ENCODE measurements at regions not wholly inside any gene's neighbourhood (a gene's known extent, or its start where the extent isn't known, plus 50 kb on each side); places are given as distances from the start of the nearest gene placed in this dataset.

DNA sequence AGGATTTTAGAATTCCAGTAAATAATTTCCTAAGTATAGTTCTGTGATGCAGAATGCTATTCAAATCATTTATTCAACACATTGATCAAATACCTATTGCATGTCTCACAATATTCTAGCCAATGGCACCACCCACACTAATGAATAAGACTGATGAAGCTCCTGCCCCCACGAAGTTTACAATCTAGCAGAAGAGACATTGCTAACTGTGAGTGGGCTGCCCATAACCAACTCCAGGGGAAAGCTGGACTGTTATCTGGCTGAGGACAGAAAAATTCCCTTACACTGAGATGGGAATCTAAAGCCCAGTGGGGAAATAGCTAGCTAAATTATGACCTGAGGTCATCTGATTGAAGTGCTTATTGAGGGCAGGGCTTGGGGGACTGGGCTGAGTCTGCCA, 128.8 kb upstream of the LYZL2 start:
- DNase-seq (no peak), FAIRE-seq (no peak)
- Histone ChIP-seq H3K27me3 (ENCODE audit: control insufficient read depth in 3 of 3, insufficient read depth in 3 of 3, low read length in 3 of 3) (no peaks in the 10 kb centered on the region), H3K27ac (ENCODE audit: low read depth in 1 of 3, low read length in 2 of 3) (no peak overlapping the region), H3K9me3 (ENCODE audit: control insufficient read depth in 2 of 2, insufficient read depth in 1 of 2, low read depth in 1 of 2, low read length in 1 of 2) (no peaks in the 10 kb centered on the region), H3K4me1 (ENCODE audit: control insufficient read depth in 3 of 3, insufficient read depth in 2 of 3, low read depth in 1 of 3, low read length in 2 of 3) (no peaks in the 10 kb centered on the region), H3K4me3 (ENCODE audit: low read depth in 1 of 3, low read length in 3 of 3) (no peak overlapping the region), H3K36me3 (ENCODE audit: control insufficient read depth in 3 of 3, insufficient read depth in 2 of 3, low read depth in 1 of 3, low read length in 3 of 3) (no peaks in the 10 kb centered on the region)
- WGBS, 3 donors = 54 to 71% (median 71%) methylated on average over 1 of the region's 1 CpG

DNA sequence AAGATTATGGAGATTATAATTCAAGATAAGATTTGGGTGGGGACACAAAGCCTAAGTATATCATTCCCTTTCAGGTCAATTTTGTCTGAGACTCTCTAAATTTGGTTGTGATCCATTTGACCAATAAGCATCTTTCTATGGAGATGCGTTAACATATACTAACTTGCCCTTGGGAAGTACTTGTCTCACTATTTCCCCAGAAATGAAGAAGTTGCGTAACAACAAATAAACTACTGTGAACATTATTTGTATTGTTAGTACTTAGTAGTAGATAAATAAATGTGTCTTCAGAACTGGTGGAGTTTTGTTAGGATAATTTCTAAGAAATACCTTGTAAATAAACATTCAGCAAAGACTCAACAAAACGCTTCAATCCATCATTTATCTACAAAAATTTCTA, 127.3 kb upstream of the LYZL2 start:
- Histone ChIP-seq H3K9me3 (ENCODE audit: control insufficient read depth in 2 of 2, insufficient read depth in 1 of 2, low read depth in 1 of 2, low read length in 1 of 2) (no peaks in the 10 kb centered on the region), H3K27ac (ENCODE audit: low read depth in 1 of 3, low read length in 2 of 3) (no peak overlapping the region), H3K4me3 (ENCODE audit: low read depth in 1 of 3, low read length in 3 of 3) (no peak overlapping the region), H3K27me3 (ENCODE audit: control insufficient read depth in 3 of 3, insufficient read depth in 3 of 3, low read length in 3 of 3) (no peaks in the 10 kb centered on the region), H3K4me1 (ENCODE audit: control insufficient read depth in 3 of 3, insufficient read depth in 2 of 3, low read depth in 1 of 3, low read length in 2 of 3) (no peaks in the 10 kb centered on the region), H3K36me3 (ENCODE audit: control insufficient read depth in 3 of 3, insufficient read depth in 2 of 3, low read depth in 1 of 3, low read length in 3 of 3) (no peaks in the 10 kb centered on the region)
- DNase-seq = no peak
- no peak for FAIRE-seq
- WGBS, 3 donors = 90 to 97% (median 91%) methylated on average over 3 of the region's 3 CpGs

DNA sequence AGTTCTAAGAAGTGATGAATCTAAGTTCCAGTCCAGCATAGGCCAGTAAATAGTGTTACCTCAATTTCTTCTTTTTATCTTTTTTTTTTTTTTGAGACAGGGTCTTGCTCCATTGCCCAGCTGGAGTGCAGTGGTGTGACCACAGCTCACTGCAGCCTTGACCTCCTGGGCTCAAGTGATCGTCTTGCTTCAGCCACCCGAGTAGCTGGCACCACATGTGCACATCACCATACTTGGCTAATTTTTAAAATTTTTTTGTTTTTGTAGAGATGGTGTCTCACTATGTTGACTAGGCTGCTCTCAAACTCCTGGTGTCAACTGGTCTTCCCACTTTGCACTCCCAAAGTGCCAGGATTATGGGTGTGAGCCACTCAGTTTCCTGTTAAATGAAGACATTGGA, 126.6 kb upstream of the LYZL2 start:
- FAIRE-seq = no peak
- no peaks in the 10 kb centered on the region for H3K4me1 ChIP-seq (ENCODE audit: control insufficient read depth in 3 of 3, insufficient read depth in 2 of 3, low read depth in 1 of 3, low read length in 2 of 3)
- no peak overlapping the region for H3K27ac ChIP-seq (ENCODE audit: low read depth in 1 of 3, low read length in 2 of 3)

DNA sequence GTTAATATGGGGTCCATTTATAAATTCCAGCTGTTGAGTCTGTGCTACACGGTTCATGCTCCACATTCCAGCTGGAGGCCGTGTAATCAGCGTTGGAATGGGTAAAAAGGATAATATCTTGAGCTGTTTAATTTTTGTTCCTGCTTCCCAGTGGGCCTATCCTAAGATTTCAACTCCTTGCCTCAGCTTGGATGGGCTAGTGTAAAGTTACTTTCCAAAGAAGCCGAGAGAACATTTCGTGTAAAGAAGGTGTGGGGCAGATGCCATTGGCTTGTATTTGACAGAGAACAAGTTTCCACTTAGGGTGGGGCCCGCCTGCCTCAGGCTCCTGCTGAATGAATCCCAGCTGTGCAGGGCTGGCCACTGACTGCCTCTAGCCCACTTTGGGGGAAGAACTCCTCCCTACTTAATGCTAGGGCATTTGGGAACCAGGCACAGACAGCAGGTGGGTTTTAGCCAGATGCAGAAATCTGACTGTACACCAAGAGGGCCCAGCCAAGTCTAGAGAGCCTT, 125.9 kb upstream of the LYZL2 start:
- DNase-seq (no peak), FAIRE-seq (no peak)
- Histone ChIP-seq H3K9me3 (ENCODE audit: control insufficient read depth in 2 of 2, insufficient read depth in 1 of 2, low read depth in 1 of 2, low read length in 1 of 2) (no peaks in the 10 kb centered on the region), H3K4me1 (ENCODE audit: control insufficient read depth in 3 of 3, insufficient read depth in 2 of 3, low read depth in 1 of 3, low read length in 2 of 3) (no peaks in the 10 kb centered on the region), H3K36me3 (ENCODE audit: control insufficient read depth in 3 of 3, insufficient read depth in 2 of 3, low read depth in 1 of 3, low read length in 3 of 3) (no peaks in the 10 kb centered on the region), H3K4me3 (ENCODE audit: low read depth in 1 of 3, low read length in 3 of 3) (no peak overlapping the region), H3K27ac (ENCODE audit: low read depth in 1 of 3, low read length in 2 of 3) (no peak overlapping the region), H3K27me3 (ENCODE audit: control insufficient read depth in 3 of 3, insufficient read depth in 3 of 3, low read length in 3 of 3) (no peaks in the 10 kb centered on the region)
- WGBS, 3 donors = 69 to 76% (median 70%) methylated on average over 6 of the region's 6 CpGs

More for the DNA sequence above, 126.6 kb upstream of the LYZL2 start:
- no peak for DNase-seq
- Histone ChIP-seq H3K9me3 (ENCODE audit: control insufficient read depth in 2 of 2, insufficient read depth in 1 of 2, low read depth in 1 of 2, low read length in 1 of 2) (no peaks in the 10 kb centered on the region), H3K4me3 (ENCODE audit: low read depth in 1 of 3, low read length in 3 of 3) (no peak overlapping the region), H3K36me3 (ENCODE audit: control insufficient read depth in 3 of 3, insufficient read depth in 2 of 3, low read depth in 1 of 3, low read length in 3 of 3) (no peaks in the 10 kb centered on the region), H3K27me3 (ENCODE audit: control insufficient read depth in 3 of 3, insufficient read depth in 3 of 3, low read length in 3 of 3) (no peaks in the 10 kb centered on the region)
- WGBS, 3 donors = 85 to 92% (median 92%) methylated on average over 2 of the region's 2 CpGs

DNA sequence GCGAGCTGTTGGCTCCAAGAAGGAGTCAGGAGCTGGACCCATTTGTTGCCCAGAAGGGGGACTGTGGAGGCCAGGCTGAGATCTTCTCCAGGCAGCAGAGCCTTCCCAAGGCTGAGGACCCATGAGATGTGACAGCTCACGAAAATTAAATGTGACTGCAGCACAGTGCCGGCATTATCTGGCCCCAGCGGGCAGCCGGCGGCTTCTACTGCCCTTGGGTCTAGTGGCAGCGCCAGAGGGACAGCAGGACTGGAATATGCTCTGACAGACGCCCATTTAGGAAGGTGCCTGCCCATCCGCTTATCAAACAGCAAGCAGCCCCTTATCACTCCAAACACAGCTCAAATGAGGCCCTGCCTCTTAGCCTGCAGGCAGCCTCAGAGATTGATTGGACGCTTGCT, 122.9 kb upstream of the LYZL2 start:
- DNase-seq (no peak), FAIRE-seq (no peak)
- peak overlapping the region in 1 of 3 donors; percentile 24 for H3K27ac ChIP-seq (ENCODE audit: low read depth in 1 of 3, low read length in 2 of 3)
- no peaks in the 10 kb centered on the region for H3K9me3 ChIP-seq (ENCODE audit: control insufficient read depth in 2 of 2, insufficient read depth in 1 of 2, low read depth in 1 of 2, low read length in 1 of 2)
- no peaks in the 10 kb centered on the region for H3K36me3 ChIP-seq (ENCODE audit: control insufficient read depth in 3 of 3, insufficient read depth in 2 of 3, low read depth in 1 of 3, low read length in 3 of 3)
- no peak overlapping the region for H3K4me3 ChIP-seq (ENCODE audit: low read depth in 1 of 3, low read length in 3 of 3)
- no peaks in the 10 kb centered on the region for H3K4me1 ChIP-seq (ENCODE audit: control insufficient read depth in 3 of 3, insufficient read depth in 2 of 3, low read depth in 1 of 3, low read length in 2 of 3)
- WGBS, 3 donors = 60 to 76% (median 68%) methylated on average over 10 of the region's 10 CpGs
- H3K27me3 ChIP-seq (ENCODE audit: control insufficient read depth in 3 of 3, insufficient read depth in 3 of 3, low read length in 3 of 3) = no peaks in the 10 kb centered on the region

DNA sequence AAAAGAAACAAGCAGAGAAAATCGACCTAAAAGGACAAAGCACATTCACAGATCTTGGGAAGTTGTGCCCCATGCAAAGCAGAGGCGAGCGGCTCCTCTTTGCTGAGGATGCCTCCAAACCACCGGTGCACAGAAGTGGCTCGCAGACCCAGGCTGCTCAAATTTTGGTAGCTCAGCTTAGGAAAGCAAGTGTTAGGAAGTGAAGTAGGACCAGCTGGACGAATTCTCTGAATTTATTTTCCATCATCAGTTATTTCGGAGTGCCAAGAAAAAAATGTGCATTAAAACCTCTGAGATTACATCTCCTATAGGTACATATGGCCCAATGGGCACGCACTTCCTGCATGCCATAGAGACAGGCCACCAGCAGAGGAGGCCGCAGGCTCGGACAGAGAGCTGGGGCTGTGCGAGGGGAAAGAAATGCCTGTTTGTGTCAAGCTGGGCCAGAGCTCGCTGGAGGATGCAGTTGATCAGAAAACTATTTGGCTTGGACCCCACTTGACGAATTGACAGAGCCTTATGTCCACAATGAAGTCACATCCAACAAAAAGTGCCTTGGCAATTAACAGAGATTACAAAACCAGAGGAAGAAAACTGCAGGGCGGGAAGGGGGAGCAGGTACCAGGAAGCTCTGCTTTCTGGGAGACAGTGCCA, 122.3 kb upstream of the LYZL2 start:
- FAIRE-seq = no peak
- no peaks in the 10 kb centered on the region for H3K4me1 ChIP-seq (ENCODE audit: control insufficient read depth in 3 of 3, insufficient read depth in 2 of 3, low read depth in 1 of 3, low read length in 2 of 3)
- H3K27me3 ChIP-seq (ENCODE audit: control insufficient read depth in 3 of 3, insufficient read depth in 3 of 3, low read length in 3 of 3) = no peaks in the 10 kb centered on the region
- no peak overlapping the region for H3K4me3 ChIP-seq (ENCODE audit: low read depth in 1 of 3, low read length in 3 of 3)
- no peaks in the 10 kb centered on the region for H3K36me3 ChIP-seq (ENCODE audit: control insufficient read depth in 3 of 3, insufficient read depth in 2 of 3, low read depth in 1 of 3, low read length in 3 of 3)
- peak overlapping the region in 1 of 3 donors; percentile 24 for H3K27ac ChIP-seq (ENCODE audit: low read depth in 1 of 3, low read length in 2 of 3)
- peak in 1 of 2 donors; percentile 26 for DNase-seq
- WGBS, 3 donors = 51 to 69% (median 54%) methylated on average over 14 of the region's 14 CpGs
- no peaks in the 10 kb centered on the region for H3K9me3 ChIP-seq (ENCODE audit: control insufficient read depth in 2 of 2, insufficient read depth in 1 of 2, low read depth in 1 of 2, low read length in 1 of 2)

DNA sequence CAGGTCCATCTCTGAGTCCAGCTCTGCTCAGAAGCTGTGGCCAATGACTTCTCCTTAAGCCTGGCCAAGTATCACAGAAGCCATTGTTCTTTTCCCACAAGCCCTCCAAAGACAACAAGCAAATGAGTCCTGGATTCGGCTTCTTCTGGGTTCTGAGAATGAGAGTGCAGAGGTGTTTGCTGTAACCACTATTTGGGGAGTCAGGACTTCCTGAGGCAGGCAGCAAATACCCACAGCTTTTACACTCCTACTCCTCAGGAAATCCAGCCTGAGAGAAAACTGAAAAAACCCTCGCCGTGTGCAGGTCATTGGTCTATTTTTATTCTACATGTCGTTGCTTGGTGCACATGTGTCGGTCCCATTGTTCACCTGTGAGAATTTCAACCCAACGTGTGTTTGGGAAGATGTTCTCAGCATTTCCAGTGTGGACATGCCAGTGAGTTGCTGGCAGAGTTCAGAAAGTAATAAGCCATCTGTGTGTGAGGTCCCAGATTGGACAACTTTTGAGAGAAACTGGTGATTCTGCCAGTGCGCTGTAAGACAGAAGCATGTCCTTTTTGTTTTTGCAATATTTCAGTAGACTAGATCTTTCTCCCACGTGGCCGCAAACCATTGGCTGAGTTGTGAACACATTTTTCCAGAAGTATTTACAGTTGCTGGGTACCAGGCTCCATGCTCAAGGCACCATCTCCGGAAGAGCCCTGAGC, 121.6 kb upstream of the LYZL2 start:
- no peaks in the 10 kb centered on the region for H3K4me1 ChIP-seq (ENCODE audit: control insufficient read depth in 3 of 3, insufficient read depth in 2 of 3, low read depth in 1 of 3, low read length in 2 of 3)
- H3K9me3 ChIP-seq (ENCODE audit: control insufficient read depth in 2 of 2, insufficient read depth in 1 of 2, low read depth in 1 of 2, low read length in 1 of 2) = no peaks in the 10 kb centered on the region
- FAIRE-seq = no peak
- no peaks in the 10 kb centered on the region for H3K36me3 ChIP-seq (ENCODE audit: control insufficient read depth in 3 of 3, insufficient read depth in 2 of 3, low read depth in 1 of 3, low read length in 3 of 3)
- 68 to 77% (median 72%) methylated on average over 10 of the region's 10 CpGs for WGBS, 3 donors
- DNase-seq = no peak
- H3K27me3 ChIP-seq (ENCODE audit: control insufficient read depth in 3 of 3, insufficient read depth in 3 of 3, low read length in 3 of 3) = no peaks in the 10 kb centered on the region
- H3K4me3 ChIP-seq (ENCODE audit: low read depth in 1 of 3, low read length in 3 of 3) = no peak overlapping the region
- H3K27ac ChIP-seq (ENCODE audit: low read depth in 1 of 3, low read length in 2 of 3) = no peak overlapping the region

DNA sequence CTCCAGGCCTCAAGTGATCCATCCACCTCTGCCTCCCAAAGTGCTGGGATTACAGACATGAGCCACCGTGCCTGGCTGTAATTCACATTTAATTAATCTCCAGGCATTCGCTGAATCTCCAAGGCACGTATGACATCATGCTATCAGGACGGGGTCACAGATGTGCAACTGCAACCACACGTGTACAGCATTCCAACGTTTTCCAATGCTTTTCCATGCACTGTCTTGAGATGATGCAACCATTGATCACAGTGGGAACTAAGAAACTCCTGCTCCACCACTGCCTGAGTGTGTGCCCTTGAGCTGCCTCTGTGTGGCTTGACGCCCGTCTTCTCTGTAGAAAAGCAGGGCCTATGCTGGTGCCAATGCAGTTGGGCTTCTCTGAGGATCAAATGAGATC, 119.8 kb upstream of the LYZL2 start:
- no peak overlapping the region for H3K4me3 ChIP-seq (ENCODE audit: low read depth in 1 of 3, low read length in 3 of 3)
- no peak for FAIRE-seq
- H3K4me1 ChIP-seq (ENCODE audit: control insufficient read depth in 3 of 3, insufficient read depth in 2 of 3, low read depth in 1 of 3, low read length in 2 of 3) = no peaks in the 10 kb centered on the region
- 79 to 90% (median 87%) methylated on average over 8 of the region's 8 CpGs for WGBS, 3 donors
- no peak overlapping the region for H3K27ac ChIP-seq (ENCODE audit: low read depth in 1 of 3, low read length in 2 of 3)
- H3K27me3 ChIP-seq (ENCODE audit: control insufficient read depth in 3 of 3, insufficient read depth in 3 of 3, low read length in 3 of 3) = no peaks in the 10 kb centered on the region
- no peaks in the 10 kb centered on the region for H3K36me3 ChIP-seq (ENCODE audit: control insufficient read depth in 3 of 3, insufficient read depth in 2 of 3, low read depth in 1 of 3, low read length in 3 of 3)
- DNase-seq = no peak
- no peaks in the 10 kb centered on the region for H3K9me3 ChIP-seq (ENCODE audit: control insufficient read depth in 2 of 2, insufficient read depth in 1 of 2, low read depth in 1 of 2, low read length in 1 of 2)

Measured in small intestine (tissue), 7 donors.